Fibroblast of mammary gland (primary cell): ENCODE measurements at regions not wholly inside any gene's neighbourhood (a gene's known extent, or its start where the extent isn't known, plus 50 kb on each side); places are given as distances from the start of the nearest gene placed in this dataset.
A peak's percentile ranks its signal among the peaks of the same experiment; 100 is the strongest.

Experiments
- DNase-seq: peaks from one replicate; pipeline ENCODE4 v3.0.0-alpha.2; 2010; ENCODE audit warnings: low read depth
- H3K4me3 ChIP-seq: 2 replicates; pipeline ENCODE4 v1.5.1; 2011; ENCODE audit warnings: low read depth, mild to moderate bottlenecking, low read length, moderate library complexity; ENCODE audit not compliant: control insufficient read depth
- CTCF ChIP-seq: conservative IDR thresholded peaks from 2 replicates; pipeline ENCODE4 v1.5.1; 2011; ENCODE audit warnings: low read depth, low read length, inconsistent platforms; ENCODE audit not compliant: control insufficient read depth, insufficient read depth

DNA sequence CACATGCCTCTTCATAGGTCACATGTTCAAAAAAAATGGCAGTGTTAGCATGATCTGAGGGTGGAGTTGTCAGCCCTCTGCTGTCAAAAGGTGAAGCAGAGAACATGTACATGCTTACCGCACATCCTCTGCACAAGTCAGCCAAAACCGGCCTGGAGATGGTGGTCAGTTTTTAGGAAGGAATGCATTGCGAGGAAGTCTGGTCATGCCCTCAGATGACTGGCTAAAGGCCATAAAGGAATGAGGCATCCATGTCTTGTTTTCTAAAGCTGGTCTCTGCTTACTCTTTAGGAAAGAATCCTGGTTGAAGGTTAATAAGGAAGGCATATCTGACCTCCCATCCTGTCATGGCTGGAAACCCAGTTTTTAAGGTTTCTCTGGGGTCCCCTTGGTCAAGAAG is 292.0 kb upstream of the CCDC54 start:
- no peak for TF ChIP-seq CTCF
- H3K4me3 ChIP-seq = no peak overlapping the region
- DNase-seq = peak; percentile 51

- no peak for TF ChIP-seq CTCF
- no peak overlapping the region for H3K4me3 ChIP-seq
- no peak for DNase-seq
Observed at GRCh38 chr3:107092121-107092520, 285.1 kb upstream of the CCDC54 start.

DNA sequence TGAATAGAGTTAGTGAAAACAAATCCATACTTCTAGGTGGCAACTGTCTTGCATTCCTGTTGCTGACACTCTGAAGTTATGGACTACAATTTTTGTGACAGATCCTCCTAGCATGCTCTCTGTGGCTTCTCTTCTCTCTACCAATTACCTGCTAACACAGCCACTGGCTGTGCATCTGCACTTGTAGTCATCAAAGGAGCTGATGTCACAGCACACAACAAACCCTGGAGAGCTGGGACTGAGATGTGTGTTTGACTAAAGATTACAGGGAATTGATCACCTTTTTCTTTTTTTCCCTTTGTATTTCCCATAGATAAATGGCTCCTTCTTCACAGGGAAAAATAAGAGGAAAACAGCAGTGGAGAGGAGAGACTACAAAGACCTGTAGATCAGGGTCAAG is 278.4 kb upstream of the CCDC54 start:
- no peak for TF ChIP-seq CTCF
- H3K4me3 ChIP-seq = no peak overlapping the region
- DNase-seq = no peak

- TF ChIP-seq CTCF = no peak
- no peak overlapping the region for H3K4me3 ChIP-seq
- no peak for DNase-seq
Observed at GRCh38 chr3:107100137-107100536, 277.1 kb upstream of the CCDC54 start.

GRCh38 chr3:107100573-107100972 is 276.7 kb upstream of the CCDC54 start:
- DNase-seq = no peak
- no peak for TF ChIP-seq CTCF
- H3K4me3 ChIP-seq = no peak overlapping the region

DNA sequence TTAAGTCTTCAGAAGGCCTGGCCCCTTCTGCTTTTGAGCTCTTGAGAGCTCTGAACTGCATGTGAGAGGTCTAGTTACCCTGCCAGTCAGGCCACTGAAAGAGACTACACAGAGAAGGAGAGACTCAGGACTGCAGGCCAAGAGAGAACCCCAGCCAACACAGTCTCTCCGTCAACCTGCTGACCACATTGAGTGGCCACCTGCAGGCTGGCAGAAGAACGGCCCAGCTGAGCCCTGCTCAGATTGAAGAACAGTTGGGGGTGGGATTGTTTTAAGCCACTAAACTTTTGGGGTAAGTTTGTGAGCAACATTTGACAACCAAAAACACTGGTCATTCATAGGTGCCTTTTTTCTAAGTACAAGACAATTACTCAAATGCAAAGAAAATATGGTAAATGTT is 273.5 kb upstream of the CCDC54 start:
- no peak for TF ChIP-seq CTCF
- DNase-seq = no peak
- H3K4me3 ChIP-seq = no peak overlapping the region

DNA sequence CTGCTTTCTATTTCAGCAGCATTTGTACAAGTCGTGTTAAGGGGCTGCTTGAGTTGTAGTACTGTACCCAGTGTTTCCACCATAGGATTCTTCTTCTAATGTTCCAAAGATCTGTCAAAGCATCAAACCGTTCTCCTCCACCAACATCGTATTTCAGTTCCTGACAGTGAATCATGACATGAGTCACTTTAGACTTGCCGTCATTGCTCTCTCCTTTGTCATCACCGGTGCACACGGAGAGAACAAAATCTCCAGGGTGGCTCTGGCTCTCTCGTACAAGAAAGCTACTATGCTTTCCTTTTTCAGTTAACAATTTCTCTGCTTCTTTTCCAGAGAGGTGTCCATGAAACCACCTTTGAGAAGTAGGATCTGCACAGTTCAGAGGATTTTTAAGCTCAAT is 270.9 kb upstream of the CCDC54 start:
- TF ChIP-seq CTCF = no peak
- DNase-seq = peak; percentile 78
- no peak overlapping the region for H3K4me3 ChIP-seq
